Activated CD8-positive, alpha-beta T cell treated with anti-CD3 and anti-CD28 coated beads for 36 hours (primary cell): ENCODE measurements at regions not wholly inside any gene's neighbourhood (a gene's known extent, or its start where the extent isn't known, plus 50 kb on each side); places are given as distances from the start of the nearest gene placed in this dataset.

ENCODE experiments used
- ATAC-seq: fragments of 200-7000 bp; cut with Tn5 transposase; one replicate; pipeline ENCODE4 v1.10.0; 2021; ENCODE audit warnings: mild to moderate bottlenecking, moderate library complexity
- CTCF ChIA-PET: fragments of 350-600 bp; sonication (Branson Sonifier 250); formaldehyde crosslinking; loops from one replicate; lab custom pipeline; 2021; ENCODE audit warnings: antibody characterized with exemption; lab: Charles Lee
- POLR2A ChIA-PET: fragments of 350-600 bp; sonication (Branson Sonifier 250); formaldehyde crosslinking; loops from one replicate; lab custom pipeline; 2021; ENCODE audit warnings: antibody characterized with exemption; lab: Charles Lee
- DNase-seq: peaks from one replicate; pipeline ENCODE4 v3.0.0-alpha.2; 2020
- H3K27ac Mint-ChIP-seq: one replicate; pipeline ENCODE4 v1.8.0; 2021; ENCODE audit warnings: mild to moderate bottlenecking, mixed read lengths
- H3K27me3 Mint-ChIP-seq: one replicate; pipeline ENCODE4 v1.8.0; 2021; ENCODE audit warnings: mixed read lengths
- H3K36me3 Mint-ChIP-seq: one replicate; pipeline ENCODE4 v1.8.0; 2021; ENCODE audit warnings: low read depth, mixed read lengths
- H3K4me1 Mint-ChIP-seq: one replicate; pipeline ENCODE4 v1.8.0; 2021; ENCODE audit warnings: low read depth, mixed read lengths
- H3K4me3 Mint-ChIP-seq: one replicate; pipeline ENCODE4 v1.8.0; 2021; ENCODE audit warnings: mild to moderate bottlenecking, moderate library complexity, mixed read lengths
- H3K9me3 Mint-ChIP-seq: one replicate; pipeline ENCODE4 v1.8.0; 2021; ENCODE audit warnings: mixed read lengths
- CTCF ChIP-seq: fragments of 200-600 bp; IDR thresholded peaks from one replicate; pipeline ENCODE4 v1.8.0; 2022; ENCODE audit warnings: antibody characterized with exemption, mild to moderate bottlenecking
- intact Hi-C: fragments of 100-400 bp; cut with micrococcal nuclease; formaldehyde crosslinking; loops from one replicate; pipeline ENCODE4 v1.10.0; 2022

- Mint-ChIP-seq H3K4me1 (no peaks in the 10 kb centered on the region), H3K27ac (no peak overlapping the region), H3K36me3 (no peaks in the 10 kb centered on the region), H3K4me3 (no peak overlapping the region), H3K27me3 (no peaks in the 10 kb centered on the region), H3K9me3 (no peaks in the 10 kb centered on the region)
- ATAC-seq (no peak), DNase-seq (no peak)
- TF ChIP-seq CTCF = no peak
- intact Hi-C loops = no loop called here
- POLR2A ChIA-PET = no interaction called here
- CTCF ChIA-PET = no interaction called here
Observed at GRCh38 chr6:81995548-81996289, 243.2 kb upstream of the TENT5A start.

DNA sequence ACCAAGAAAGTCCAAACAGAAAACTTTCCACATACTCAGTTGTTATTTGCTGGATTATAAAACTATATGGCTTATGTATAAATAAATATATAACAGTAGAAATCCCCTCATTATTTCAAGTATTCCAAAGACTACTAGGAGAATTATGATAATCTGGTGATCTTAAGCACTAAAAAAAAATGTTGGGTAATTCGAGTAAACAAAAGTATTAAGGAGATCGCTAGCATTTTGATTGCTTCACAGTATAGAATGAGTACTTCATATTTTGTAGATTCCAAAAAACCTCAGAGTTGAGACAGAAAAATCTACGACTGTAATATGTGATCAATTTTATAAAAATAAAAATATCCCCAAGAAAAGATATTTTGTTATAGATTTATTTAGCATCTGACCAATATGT, 236.4 kb upstream of the TENT5A start:
- H3K4me1 Mint-ChIP-seq = no peaks in the 10 kb centered on the region
- ATAC-seq = no peak
- H3K27me3 Mint-ChIP-seq = peaks cover 2% of the 10 kb centered on the region
- CTCF ChIA-PET = no interaction called here
- peaks cover 2% of the 10 kb centered on the region for H3K9me3 Mint-ChIP-seq
- intact Hi-C loops = no loop called here
- no peak overlapping the region for H3K4me3 Mint-ChIP-seq
- no peak overlapping the region for H3K27ac Mint-ChIP-seq
- DNase-seq = no peak
- H3K36me3 Mint-ChIP-seq = no peaks in the 10 kb centered on the region
- POLR2A ChIA-PET = no interaction called here
- TF ChIP-seq CTCF = no peak

GRCh38 chr6:81988446-81988845, 236.0 kb upstream of the TENT5A start:
- Mint-ChIP-seq H3K9me3 (peaks cover 2% of the 10 kb centered on the region), H3K27me3 (peaks cover 2% of the 10 kb centered on the region), H3K4me1 (no peaks in the 10 kb centered on the region), H3K4me3 (no peak overlapping the region), H3K36me3 (no peaks in the 10 kb centered on the region), H3K27ac (no peak overlapping the region)
- CTCF ChIA-PET = no interaction called here
- POLR2A ChIA-PET = no interaction called here
- no peak for DNase-seq
- ATAC-seq = no peak
- intact Hi-C loops = no loop called here
- TF ChIP-seq CTCF = no peak

- Mint-ChIP-seq H3K27ac (no peak overlapping the region), H3K4me3 (no peak overlapping the region), H3K36me3 (no peaks in the 10 kb centered on the region), H3K27me3 (peaks cover 2% of the 10 kb centered on the region), H3K4me1 (no peaks in the 10 kb centered on the region), H3K9me3 (peaks cover 2% of the 10 kb centered on the region)
- intact Hi-C loops = no loop called here
- POLR2A ChIA-PET = no interaction called here
- no peak for TF ChIP-seq CTCF
- ATAC-seq = no peak
- CTCF ChIA-PET = no interaction called here
- DNase-seq = no peak
Observed at GRCh38 chr6:81987293-81987692, 234.8 kb upstream of the TENT5A start.

- no peak for ATAC-seq
Observed at GRCh38 chr6:81985191-81985590, 232.7 kb upstream of the TENT5A start.

More at GRCh38 chr6:81985191-81985590, 232.7 kb upstream of the TENT5A start:
- intact Hi-C loops = no loop called here
- no peak for TF ChIP-seq CTCF
- no peaks in the 10 kb centered on the region for H3K36me3 Mint-ChIP-seq
- DNase-seq = no peak
- ChIA-PET POLR2A (no interaction called here), CTCF (interaction anchor here (0.7 kb wide), 1 partner anchor 9 kb away, joined by 3 read pairs; no protein-coding TSS in a partner anchor)
- no peak overlapping the region for H3K27ac Mint-ChIP-seq
- no peak overlapping the region for H3K4me3 Mint-ChIP-seq
- H3K27me3 Mint-ChIP-seq = peaks cover 2% of the 10 kb centered on the region
- H3K4me1 Mint-ChIP-seq = no peaks in the 10 kb centered on the region
- peaks cover 6% of the 10 kb centered on the region for H3K9me3 Mint-ChIP-seq
